GM18909 (cell line): ENCODE measurements at regions not wholly inside any gene's neighbourhood (a gene's known extent, or its start where the extent isn't known, plus 50 kb on each side); places are given as distances from the start of the nearest gene placed in this dataset.
A peak's percentile ranks its signal among the peaks of the same experiment; 100 is the strongest.
"Not testable (repeated sequence)": the region's sequence is repeated elsewhere in the genome, so short reads cannot be mapped to it uniquely, and the experiment has no call there.

ENCODE experiments used
- ATAC-seq: cut with Tn5 transposase; IDR thresholded peaks from one replicate; pipeline ENCODE4 v1.9.1; 2021; ENCODE audit warnings: mild to moderate bottlenecking; ENCODE audit not compliant: unreplicated experiment, poor library complexity

GRCh38 chr1:170789063-170789462, 125.1 kb downstream of the PRRX1 start:
- no peak for ATAC-seq

- ATAC-seq, result no peak
Observed at GRCh38 chr1:170790175-170790574, 126.2 kb downstream of the PRRX1 start.

- ATAC-seq, result no peak
Observed at GRCh38 chr1:170790651-170791071, 126.7 kb downstream of the PRRX1 start.

GRCh38 chr1:170791941-170792340, 128.0 kb downstream of the PRRX1 start:
- ATAC-seq, result no peak

- no peak for ATAC-seq
Observed at GRCh38 chr1:170800265-170800664, 135.1 kb upstream of the MROH9 start.

GRCh38 chr1:170800812-170801211, 134.5 kb upstream of the MROH9 start:
- no peak for ATAC-seq

GRCh38 chr1:170803711-170804110, 131.6 kb upstream of the MROH9 start:
- ATAC-seq, result no peak

GRCh38 chr1:170804419-170804818, 130.9 kb upstream of the MROH9 start:
- ATAC-seq, result no peak

- no peak for ATAC-seq
Observed at GRCh38 chr1:170804879-170805278, 130.5 kb upstream of the MROH9 start.

GRCh38 chr1:170806961-170807360, 128.4 kb upstream of the MROH9 start:
- no peak for ATAC-seq

GRCh38 chr1:170807432-170807831, 127.9 kb upstream of the MROH9 start:
- no peak for ATAC-seq

- ATAC-seq, result no peak
Observed at GRCh38 chr1:170808216-170808885, 127.0 kb upstream of the MROH9 start.

GRCh38 chr1:170811013-170811412, 124.3 kb upstream of the MROH9 start:
- not testable (repeated sequence) for ATAC-seq

- ATAC-seq, result no peak
Observed at GRCh38 chr1:170819781-170820180, 115.6 kb upstream of the MROH9 start.

- ATAC-seq, result no peak
Observed at GRCh38 chr1:170823120-170823519, 112.2 kb upstream of the MROH9 start.

- ATAC-seq, result no peak
Observed at GRCh38 chr1:170831276-170831675, 104.1 kb upstream of the MROH9 start.

GRCh38 chr1:170836141-170836540, 99.2 kb upstream of the MROH9 start:
- ATAC-seq, result no peak

GRCh38 chr1:170840371-170840770, 95.0 kb upstream of the MROH9 start:
- ATAC-seq, result no peak

GRCh38 chr1:170853302-170853701, 82.0 kb upstream of the MROH9 start:
- ATAC-seq, result peak; percentile 85

- ATAC-seq, result no peak
Observed at GRCh38 chr1:170853867-170854266, 81.5 kb upstream of the MROH9 start.

- no peak for ATAC-seq
Observed at GRCh38 chr1:170854677-170855076, 80.7 kb upstream of the MROH9 start.

GRCh38 chr1:170856455-170856854, 78.9 kb upstream of the MROH9 start:
- no peak for ATAC-seq

GRCh38 chr1:170857955-170858354, 77.4 kb upstream of the MROH9 start:
- no peak for ATAC-seq
